ENCODE measurements at regions not wholly inside any gene's neighbourhood (a gene's known extent, or its start where the extent isn't known, plus 50 kb on each side); places are given as distances from the start of the nearest gene placed in this dataset.

GRCh38 chr5:109928811-109929210 is 239.1 kb downstream of the MAN2A1 start:
- no peak overlapping the region for H3K4me2 ChIP-seq (ENCODE audit: low read length)
- no peaks in the 10 kb centered on the region for H3K9me2 ChIP-seq (ENCODE audit: low read depth, low read length)
- H3K9me3 ChIP-seq (ENCODE audit: low read length), result no peaks in the 10 kb centered on the region
- TF ChIP-seq EZH2 (IDR thresholded peaks at IDR 0.05; ENCODE audit: borderline replicate concordance, low read length) (no peak), CTCF (IDR thresholded peaks at IDR 0.05; ENCODE audit: low read length) (no peak)
- no peak overlapping the region for H3K4me3 ChIP-seq (ENCODE audit: low read depth, low read length, poor library complexity, severe bottlenecking)
- peaks cover 23% of the 10 kb centered on the region for H3K36me3 ChIP-seq (ENCODE audit: insufficient read depth, low read length)
- H4K20me1 ChIP-seq (ENCODE audit: insufficient read depth, low read length), result no peaks in the 10 kb centered on the region
- H3K79me2 ChIP-seq (ENCODE audit: insufficient read depth, low read length), result peaks cover 14% of the 10 kb centered on the region; the same call in 1 of the 2 replicates
- no peak overlapping the region for H3K9ac ChIP-seq (ENCODE audit: low read length)
- peak overlapping the region; percentile 2 for H3K27ac ChIP-seq (ENCODE audit: low read depth, low read length, poor library complexity, severe bottlenecking)
- H3F3A ChIP-seq (ENCODE audit: insufficient read depth, low read length), result no peaks in the 10 kb centered on the region
- no peaks in the 10 kb centered on the region for H3K27me3 ChIP-seq (ENCODE audit: insufficient read depth, low read length)
- no peak overlapping the region for H2AFZ ChIP-seq (ENCODE audit: low read length)
- H3K4me1 ChIP-seq (ENCODE audit: insufficient read depth, low read length, severe bottlenecking), result peaks cover 66% of the 10 kb centered on the region

DNA sequence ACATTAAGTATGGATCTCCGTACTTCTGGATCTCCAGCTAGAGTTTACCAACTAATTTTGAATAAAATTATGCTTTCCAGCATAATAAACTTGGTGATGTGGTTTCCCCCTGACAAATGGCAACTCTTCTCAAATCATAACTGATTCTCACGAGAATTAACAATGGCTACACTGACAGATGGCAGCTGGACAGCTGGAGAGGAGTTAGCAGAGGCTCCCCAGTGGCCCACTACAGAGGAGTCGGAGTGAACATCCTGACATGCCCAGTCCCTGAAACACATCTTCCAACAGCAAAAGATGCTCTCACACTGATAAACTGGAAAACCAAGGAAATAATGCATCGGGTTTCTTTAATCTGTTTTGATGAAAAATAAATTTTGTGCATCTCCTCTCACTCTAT is 239.6 kb downstream of the MAN2A1 start:
- no peak for TF ChIP-seq EZH2 (IDR thresholded peaks at IDR 0.05; ENCODE audit: borderline replicate concordance, low read length)
- TF ChIP-seq CTCF (IDR thresholded peaks at IDR 0.05; ENCODE audit: low read length), result no peak
- no peak overlapping the region for H2AFZ ChIP-seq (ENCODE audit: low read length)
- H3K79me2 ChIP-seq (ENCODE audit: insufficient read depth, low read length), result peaks cover 14% of the 10 kb centered on the region; the same call in 1 of the 2 replicates
- H3K4me1 ChIP-seq (ENCODE audit: insufficient read depth, low read length, severe bottlenecking), result peaks cover 61% of the 10 kb centered on the region
- H3K27me3 ChIP-seq (ENCODE audit: insufficient read depth, low read length), result no peaks in the 10 kb centered on the region
- no peak overlapping the region for H3K9ac ChIP-seq (ENCODE audit: low read length)
- H3K4me3 ChIP-seq (ENCODE audit: low read depth, low read length, poor library complexity, severe bottlenecking), result no peak overlapping the region
- peak overlapping the region; percentile 2 for H3K27ac ChIP-seq (ENCODE audit: low read depth, low read length, poor library complexity, severe bottlenecking)
- H4K20me1 ChIP-seq (ENCODE audit: insufficient read depth, low read length), result no peaks in the 10 kb centered on the region
- H3K4me2 ChIP-seq (ENCODE audit: low read length), result no peak overlapping the region
- no peaks in the 10 kb centered on the region for H3F3A ChIP-seq (ENCODE audit: insufficient read depth, low read length)
- peaks cover 17% of the 10 kb centered on the region for H3K36me3 ChIP-seq (ENCODE audit: insufficient read depth, low read length)
- no peaks in the 10 kb centered on the region for H3K9me2 ChIP-seq (ENCODE audit: low read depth, low read length)
- no peaks in the 10 kb centered on the region for H3K9me3 ChIP-seq (ENCODE audit: low read length)

DNA sequence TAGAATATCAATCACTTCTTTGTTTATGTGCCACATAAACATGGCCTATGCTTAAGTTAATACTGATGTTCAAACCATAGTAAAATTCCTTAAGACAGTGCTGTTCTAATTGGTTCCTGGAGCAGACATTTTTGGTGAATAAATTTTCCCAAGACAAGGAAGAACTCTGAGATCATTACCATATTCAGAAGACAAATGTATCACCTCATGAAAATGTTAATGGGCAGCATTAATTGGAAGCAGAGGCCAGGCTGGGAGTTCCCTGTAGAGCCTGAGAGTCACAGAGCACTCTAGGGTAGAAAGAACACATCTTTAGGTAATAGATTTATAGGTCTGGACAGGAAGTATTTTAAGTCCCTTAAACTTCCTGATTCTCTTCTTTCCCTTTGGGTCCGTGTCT is 240.2 kb downstream of the MAN2A1 start:
- Histone ChIP-seq H3K4me2 (ENCODE audit: low read length) (no peak overlapping the region), H3K27ac (ENCODE audit: low read depth, low read length, poor library complexity, severe bottlenecking) (no peak overlapping the region), H3K9me2 (ENCODE audit: low read depth, low read length) (no peaks in the 10 kb centered on the region), H3K4me1 (ENCODE audit: insufficient read depth, low read length, severe bottlenecking) (peaks cover 62% of the 10 kb centered on the region), H3K36me3 (ENCODE audit: insufficient read depth, low read length) (peaks cover 12% of the 10 kb centered on the region), H3K27me3 (ENCODE audit: insufficient read depth, low read length) (no peaks in the 10 kb centered on the region), H3K4me3 (ENCODE audit: low read depth, low read length, poor library complexity, severe bottlenecking) (no peak overlapping the region), H3K9me3 (ENCODE audit: low read length) (no peaks in the 10 kb centered on the region), H2AFZ (ENCODE audit: low read length) (no peak overlapping the region), H3K79me2 (ENCODE audit: insufficient read depth, low read length) (peaks cover 14% of the 10 kb centered on the region; the same call in 1 of the 2 replicates), H3F3A (ENCODE audit: insufficient read depth, low read length) (no peaks in the 10 kb centered on the region), H3K9ac (ENCODE audit: low read length) (no peak overlapping the region), H4K20me1 (ENCODE audit: insufficient read depth, low read length) (no peaks in the 10 kb centered on the region)
- no peak for TF ChIP-seq EZH2 (IDR thresholded peaks at IDR 0.05; ENCODE audit: borderline replicate concordance, low read length)

Data from OCI-LY1 (cell line).